Muscle layer of duodenum (tissue), 2 donors: ENCODE measurements at regions not wholly inside any gene's neighbourhood (a gene's known extent, or its start where the extent isn't known, plus 50 kb on each side); places are given as distances from the start of the nearest gene placed in this dataset.

ENCODE experiments used
- H3K27ac ChIP-seq: one replicate; pipeline ENCODE4 v1.7.0; 2013; ENCODE audit warnings: mild to moderate bottlenecking, low read length
- H3K27me3 ChIP-seq: one replicate; pipeline ENCODE4 v1.7.0; 2013; ENCODE audit warnings: low read depth, mild to moderate bottlenecking, control low read depth, low read length
- H3K36me3 ChIP-seq, 2 donors: one replicate each; pipeline ENCODE4 v1.7.0; 2013; ENCODE audit warnings: low read length in 2 of 2, control low read depth in 1 of 2, mild to moderate bottlenecking in 1 of 2; ENCODE audit not compliant: insufficient read depth in 2 of 2, control insufficient read depth in 1 of 2
- H3K4me1 ChIP-seq, 2 donors: one replicate each; pipeline ENCODE4 v1.7.0; 2013; ENCODE audit warnings: low read length in 2 of 2, mild to moderate bottlenecking in 2 of 2, control low read depth in 1 of 2, moderate library complexity in 1 of 2; ENCODE audit not compliant: insufficient read depth in 2 of 2, control insufficient read depth in 1 of 2
- H3K4me3 ChIP-seq, 2 donors: one replicate each; pipeline ENCODE4 v1.7.0; 2013; ENCODE audit warnings: low read length in 2 of 2, low read depth in 1 of 2, mild to moderate bottlenecking in 1 of 2
- H3K9me3 ChIP-seq, 2 donors: one replicate each; pipeline ENCODE4 v1.7.0; 2013; ENCODE audit warnings: low read length in 2 of 2, control low read depth in 1 of 2, mild to moderate bottlenecking in 1 of 2; ENCODE audit not compliant: control insufficient read depth in 1 of 2
- donor health status: healthy.

- H3K9me3 ChIP-seq: no peaks in the 10 kb centered on the region
- H3K4me1 ChIP-seq: peaks cover 0 to 19% of the 10 kb centered on the region in 2 donors
- no peaks in the 10 kb centered on the region for H3K27me3 ChIP-seq
- no peaks in the 10 kb centered on the region for H3K36me3 ChIP-seq
- no peak overlapping the region for H3K4me3 ChIP-seq
- no peak overlapping the region for H3K27ac ChIP-seq
Measured at GRCh38 chr13:97901716-97902115, 51.8 kb upstream of the IPO5 start.
